H1 (cell line): ENCODE measurements at regions not wholly inside any gene's neighbourhood (a gene's known extent, or its start where the extent isn't known, plus 50 kb on each side); places are given as distances from the start of the nearest gene placed in this dataset.

ENCODE experiments used
- CTCF ChIA-PET: fragments of 300-600 bp; sonication (Branson Sonifier 250); formaldehyde crosslinking; loops from one replicate; lab custom pipeline; 2021; ENCODE audit not compliant: partially characterized antibody; lab: Charles Lee
- POLR2A ChIA-PET: fragments of 300-600 bp; sonication (Branson Sonifier 250); formaldehyde crosslinking; loops from one replicate; lab custom pipeline; 2021; ENCODE audit warnings: inconsistent platforms; ENCODE audit not compliant: partially characterized antibody; lab: Charles Lee
- DNase-seq, 2 experiments: peaks; one replicate each; pipeline versions ENCODE4 v3.0.0 to v3.0.0-alpha.2; 2010 to 2022; ENCODE audit warnings: low spot score in 2 of 2, low read depth in 1 of 2, mixed read lengths in 1 of 2
- FAIRE-seq: peaks from 2 replicates; lab custom pipeline; 2011; peaks lifted over from hg19 to GRCh38; lab: Jason Lieb, UNC
- H2AFZ ChIP-seq: 2 replicates; pipeline ENCODE4 v1.8.1; 2012; ENCODE audit warnings: low read length, inconsistent platforms
- H2AK5ac ChIP-seq: 2 replicates; pipeline ENCODE4 v1.6.1; 2013; ENCODE audit warnings: low read depth, low read length
- H2BK120ac ChIP-seq: replicated peaks from 2 replicates; pipeline ENCODE3; 2013; ENCODE audit warnings: low read depth, low read length, inconsistent platforms
- H2BK12ac ChIP-seq: 2 replicates; pipeline ENCODE4 v1.6.1; 2013; ENCODE audit warnings: low read depth, low read length
- H2BK15ac ChIP-seq: 2 replicates; pipeline ENCODE4 v1.6.1; 2013; ENCODE audit warnings: low read length
- H2BK20ac ChIP-seq: 2 replicates; pipeline ENCODE4 v1.6.1; 2013; ENCODE audit warnings: low read length
- H2BK5ac ChIP-seq: 2 replicates; pipeline ENCODE4 v1.6.1; 2013; ENCODE audit warnings: low read depth, low read length
- H3K14ac ChIP-seq: 2 replicates; pipeline ENCODE4 v1.6.1; 2013; ENCODE audit warnings: inconsistent platforms; ENCODE audit not compliant: insufficient read length
- H3K18ac ChIP-seq: 2 replicates; pipeline ENCODE4 v1.6.1; 2013; ENCODE audit warnings: low read length; ENCODE audit errors: extremely low read depth
- H3K23ac ChIP-seq: 2 replicates; pipeline ENCODE4 v1.6.1; 2013; ENCODE audit warnings: inconsistent platforms; ENCODE audit not compliant: insufficient read length
- H3K23me2 ChIP-seq: 2 replicates; pipeline ENCODE4 v1.6.1; 2013; ENCODE audit warnings: low read depth, low read length
- H3K27ac ChIP-seq: 2 replicates; pipeline ENCODE4 v1.6.1; 2011; ENCODE audit warnings: low read depth, low read length, inconsistent platforms
- H3K27me3 ChIP-seq, 4 experiments: replicated peaks in 1 of 4; 1 replicate in 1 of 4; 2 replicates in 3 of 4; pipeline versions ENCODE4 v1.6.1 to v1.8.1; 2011 to 2013; ENCODE audit warnings: low read length in 3 of 4, mild to moderate bottlenecking in 3 of 4, inconsistent platforms in 2 of 4, mixed read lengths in 2 of 4, moderate library complexity in 1 of 4; ENCODE audit not compliant: control insufficient read depth in 3 of 4, insufficient read depth in 3 of 4; ENCODE audit errors: extremely low read depth in 1 of 4
- H3K36me3 ChIP-seq, 4 experiments: 2 replicates each; pipeline versions ENCODE4 v1.6.1 to v1.8.1; 2011 to 2013; ENCODE audit warnings: mild to moderate bottlenecking in 4 of 4, low read length in 3 of 4, moderate library complexity in 2 of 4, control low read depth in 1 of 4, inconsistent platforms in 1 of 4; ENCODE audit not compliant: insufficient read depth in 4 of 4, control insufficient read depth in 2 of 4
- H3K4ac ChIP-seq: replicated peaks from 2 replicates; pipeline ENCODE3; 2013; ENCODE audit warnings: low read length, low read depth, mixed read lengths, inconsistent platforms; ENCODE audit not compliant: insufficient read length
- H3K4me1 ChIP-seq, 4 experiments: replicated peaks in 1 of 4; 1 replicate in 1 of 4; 2 replicates in 3 of 4; pipeline versions ENCODE4 v1.6.1 to v1.8.1; 2011 to 2013; ENCODE audit warnings: low read length in 3 of 4, inconsistent platforms in 2 of 4, mixed read lengths in 1 of 4; ENCODE audit not compliant: insufficient read depth in 4 of 4, control insufficient read depth in 3 of 4
- H3K4me2 ChIP-seq, 2 experiments: 2 replicates each; pipeline versions ENCODE4 v1.6.1 to v1.8.1; 2011 to 2013; ENCODE audit warnings: low read depth in 2 of 2, low read length in 2 of 2, control low read depth in 1 of 2, inconsistent platforms in 1 of 2, mild to moderate bottlenecking in 1 of 2; ENCODE audit not compliant: insufficient read depth in 1 of 2
- H3K4me3 ChIP-seq, 4 experiments: fragments of 200-600, 300-600 bp in 1 of 4; sonication (generic), shearing (Covaris generic), sonication (Bioruptor Twin) in 1 of 4; 2 replicates each; pipeline versions ENCODE4 v1.5.1 to v1.8.1; 2011 to 2016; ENCODE audit warnings: low read length in 4 of 4, low read depth in 3 of 4, control low read depth in 2 of 4, inconsistent platforms in 2 of 4, mild to moderate bottlenecking in 2 of 4, mixed read lengths in 1 of 4, moderate library complexity in 1 of 4; ENCODE audit not compliant: insufficient read depth in 2 of 4; ENCODE audit errors: extremely low read depth in 1 of 4
- H3K56ac ChIP-seq: replicated peaks from 2 replicates; pipeline ENCODE3; 2013; ENCODE audit warnings: low read depth, mild to moderate bottlenecking, mixed read lengths, low read length, inconsistent platforms; ENCODE audit not compliant: insufficient read length
- H3K79me1 ChIP-seq: 2 replicates; pipeline ENCODE4 v1.6.1; 2013; ENCODE audit warnings: low read depth, low read length, control low read depth
- H3K79me2 ChIP-seq, 2 experiments: 2 replicates each; pipeline versions ENCODE4 v1.6.1 to v1.8.1; 2012 to 2013; ENCODE audit warnings: low read length in 2 of 2, mild to moderate bottlenecking in 2 of 2, inconsistent platforms in 1 of 2; ENCODE audit not compliant: insufficient read depth in 2 of 2, control insufficient read depth in 1 of 2
- H3K9ac ChIP-seq, 4 experiments: replicated peaks in 1 of 4; 1 replicate in 1 of 4; 2 replicates in 3 of 4; pipeline versions ENCODE4 v1.6.1 to v1.8.1; 2011 to 2013; ENCODE audit warnings: low read depth in 3 of 4, low read length in 3 of 4, control low read depth in 2 of 4, mild to moderate bottlenecking in 2 of 4, moderate library complexity in 2 of 4, inconsistent platforms in 1 of 4; ENCODE audit errors: extremely low read depth in 1 of 4
- H3K9me3 ChIP-seq, 2 experiments: 2 replicates each; pipeline versions ENCODE4 v1.6.1 to v1.8.1; 2012 to 2013; ENCODE audit warnings: mild to moderate bottlenecking in 2 of 2, moderate library complexity in 2 of 2, control low read depth in 1 of 2, inconsistent platforms in 1 of 2, low read depth in 1 of 2, low read length in 1 of 2, mixed read lengths in 1 of 2; ENCODE audit not compliant: insufficient read depth in 2 of 2
- H4K20me1 ChIP-seq, 2 experiments: replicated peaks in 1 of 2; 2 replicates each; pipeline versions ENCODE3 to v1.8.1; 2011 to 2013; ENCODE audit warnings: inconsistent platforms in 2 of 2, low read length in 2 of 2, mild to moderate bottlenecking in 1 of 2; ENCODE audit not compliant: insufficient read depth in 2 of 2, control insufficient read depth in 1 of 2
- H4K5ac ChIP-seq: 2 replicates; pipeline ENCODE4 v1.6.1; 2013; ENCODE audit warnings: low read length, low read depth, mixed read lengths, inconsistent platforms; ENCODE audit not compliant: insufficient read length
- H4K8ac ChIP-seq: 2 replicates; pipeline ENCODE4 v1.8.0; 2013; ENCODE audit warnings: mild to moderate bottlenecking, moderate library complexity, low read length, inconsistent platforms; ENCODE audit not compliant: insufficient read depth; ENCODE audit errors: extremely low read depth
- H4K91ac ChIP-seq: replicated peaks from 2 replicates; pipeline ENCODE3; 2013; ENCODE audit warnings: low read length, mixed read lengths, inconsistent platforms; ENCODE audit not compliant: insufficient read length
- BCL11A ChIP-seq, 2 experiments: IDR thresholded peaks; one replicate each; pipeline ENCODE4 v1.6.1; 2011; ENCODE audit warnings: low read depth in 2 of 2, low read length in 2 of 2, mild to moderate bottlenecking in 2 of 2
- CTBP2 ChIP-seq: IDR thresholded peaks from 2 replicates; pipeline ENCODE4 v1.7.0; 2011; ENCODE audit warnings: borderline replicate concordance, mild to moderate bottlenecking, moderate library complexity, mixed read lengths, low read length; ENCODE audit not compliant: insufficient read depth, insufficient read length
- GABPA ChIP-seq: IDR thresholded peaks from 2 replicates; pipeline ENCODE4 v1.6.1; 2011; ENCODE audit warnings: mild to moderate bottlenecking, low read length, moderate library complexity, borderline replicate concordance; ENCODE audit not compliant: insufficient read depth
- HDAC6 ChIP-seq: IDR thresholded peaks from one replicate; pipeline ENCODE4 v1.7.1; 2012; ENCODE audit warnings: low read depth, mild to moderate bottlenecking, inconsistent platforms, low read length, moderate library complexity
- KDM5A ChIP-seq: fragments of 200-600 bp; IDR thresholded peaks from 2 replicates; pipeline ENCODE4 v1.7.1; 2012; ENCODE audit warnings: mild to moderate bottlenecking, low read length, inconsistent platforms, mixed read lengths
- NRF1 ChIP-seq: IDR thresholded peaks from 2 replicates; pipeline ENCODE4 v1.6.1; 2011; ENCODE audit warnings: mild to moderate bottlenecking, low read depth, low read length, improper control_type of control experiment
- RNF2 ChIP-seq: fragments of 200-900, 300-1000 bp; sonication (generic); IDR thresholded peaks from 2 replicates; pipeline ENCODE4 v1.7.1; 2016; ENCODE audit warnings: borderline replicate concordance, low read depth, mild to moderate bottlenecking, antibody characterized with exemption, low read length; ENCODE audit not compliant: poor library complexity, severe bottlenecking; ENCODE audit errors: missing control alignments
- RXRA ChIP-seq: IDR thresholded peaks from 2 replicates; pipeline ENCODE4 v1.6.1; 2011; ENCODE audit warnings: low read depth, mild to moderate bottlenecking, low read length, moderate library complexity; ENCODE audit not compliant: insufficient read depth
- SRF ChIP-seq: IDR thresholded peaks from 2 replicates; pipeline ENCODE4 v1.6.1; 2011; ENCODE audit warnings: mild to moderate bottlenecking, low read depth, low read length, moderate library complexity
- TBP ChIP-seq: IDR thresholded peaks from 2 replicates; pipeline ENCODE4 v1.6.1; 2011; ENCODE audit warnings: low read depth, low read length, improper control_type of control experiment
- ZNF274 ChIP-seq: IDR thresholded peaks from 2 replicates; pipeline ENCODE4 v1.7.0; 2012; ENCODE audit warnings: low read length, borderline replicate concordance; ENCODE audit errors: extremely low read depth
- WGBS, 2 experiments: shearing (Covaris generic) in 1 of 2; methylation state at CpG; one replicate each; pipeline versions ENCODE4 v1.1.6 to v1.1.7; 2013 to 2015; ENCODE audit warnings: low lambda C conversion rate in 2 of 2, mixed read lengths in 2 of 2, inconsistent platforms in 1 of 2, low coverage in 1 of 2, missing lambda C conversion rate in 1 of 2; ENCODE audit not compliant: insufficient replicate concordance in 2 of 2, insufficient coverage in 1 of 2, insufficient read length in 1 of 2; ENCODE audit errors: extremely low coverage in 1 of 2, missing lambda C conversion rate in 1 of 2; 5-methylcytosine and 5-hydroxymethylcytosine counted together
- TF ChIP-seq, protein P1 (sequence below): IDR thresholded peaks from 2 replicates; pipeline ENCODE4 v1.6.1; 2011; ENCODE audit warnings: low read length, improper control_type of control experiment

- no peaks in the 10 kb centered on the region for H3K36me3 ChIP-seq
- POLR2A ChIA-PET = no interaction called here
- FAIRE-seq = no peak
Measured at GRCh38 chr11:115775846-115776245, 271.6 kb upstream of the CADM1 start.

More at GRCh38 chr11:115775846-115776245, 271.6 kb upstream of the CADM1 start:
- H4K91ac ChIP-seq = no peak overlapping the region
- H2BK15ac ChIP-seq = no peak overlapping the region
- no peak overlapping the region for H2AFZ ChIP-seq
- H2BK5ac ChIP-seq = no peak overlapping the region
- no peak overlapping the region for H2AK5ac ChIP-seq
- no peak overlapping the region for H2BK12ac ChIP-seq
- H2BK20ac ChIP-seq = no peak overlapping the region
- no peak overlapping the region for H3K27ac ChIP-seq
- WGBS, 2 experiments = 82% methylated on average over 4 of the region's 4 CpGs; no CpG with 5 or more reads in 1 of the 2 experiments
- TF ChIP-seq KDM5A (no peak), GABPA (no peak), RNF2 (no peak), ZNF274 (no peak), HDAC6 (no peak), TBP (no peak), SRF (no peak), BCL11A (IDR thresholded peaks at IDR 0.05; ENCODE audit: low read depth in 2 of 2, low read length in 2 of 2) (no peak), NRF1 (no peak), RXRA (no peak), CTBP2 (no peak)
- TF ChIP-seq, protein P1, sequence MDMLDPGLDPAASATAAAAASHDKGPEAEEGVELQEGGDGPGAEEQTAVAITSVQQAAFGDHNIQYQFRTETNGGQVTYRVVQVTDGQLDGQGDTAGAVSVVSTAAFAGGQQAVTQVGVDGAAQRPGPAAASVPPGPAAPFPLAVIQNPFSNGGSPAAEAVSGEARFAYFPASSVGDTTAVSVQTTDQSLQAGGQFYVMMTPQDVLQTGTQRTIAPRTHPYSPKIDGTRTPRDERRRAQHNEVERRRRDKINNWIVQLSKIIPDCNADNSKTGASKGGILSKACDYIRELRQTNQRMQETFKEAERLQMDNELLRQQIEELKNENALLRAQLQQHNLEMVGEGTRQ = no peak
- no peaks in the 10 kb centered on the region for H3K27me3 ChIP-seq
- no peak overlapping the region for H3K23ac ChIP-seq
- H4K8ac ChIP-seq = no peak overlapping the region
- H4K20me1 ChIP-seq = no peaks in the 10 kb centered on the region
- H3K14ac ChIP-seq = no peak overlapping the region
- H3K9ac ChIP-seq = no peak overlapping the region
- no peaks in the 10 kb centered on the region for H3K79me1 ChIP-seq
- H3K23me2 ChIP-seq = no peaks in the 10 kb centered on the region; the same call in 1 of the 2 replicates
- H3K18ac ChIP-seq = no peak overlapping the region
- H3K4me1 ChIP-seq = no peaks in the 10 kb centered on the region; a peak in 1 of 7 replicates
- no peak overlapping the region for H4K5ac ChIP-seq
- H2BK120ac ChIP-seq = no peak overlapping the region
- H3K9me3 ChIP-seq = no peaks in the 10 kb centered on the region
- H3K4me2 ChIP-seq = no peak overlapping the region
- no peak overlapping the region for H3K4ac ChIP-seq
- CTCF ChIA-PET = interaction anchor here (0.6 to 1.0 kb wide), 3 partner anchors 72 to 816 kb away, joined by 3 to 4 read pairs (median 3); no protein-coding TSS in a partner anchor
- H3K4me3 ChIP-seq = no peak overlapping the region
- DNase-seq = no peak
- no peak overlapping the region for H3K56ac ChIP-seq
- no peaks in the 10 kb centered on the region for H3K79me2 ChIP-seq
